GM11168 (cell line): ENCODE measurements at regions not wholly inside any gene's neighbourhood (a gene's known extent, or its start where the extent isn't known, plus 50 kb on each side); places are given as distances from the start of the nearest gene placed in this dataset.

ENCODE experiments used
- in situ Hi-C: fragments of 300-500 bp; cut with MboI; formaldehyde crosslinking; loops from one replicate; pipeline ENCODE4 v1.12.0; 2022; ENCODE audit warnings: low sequenced_read_pairs; ENCODE audit not compliant: unreplicated experiment

DNA sequence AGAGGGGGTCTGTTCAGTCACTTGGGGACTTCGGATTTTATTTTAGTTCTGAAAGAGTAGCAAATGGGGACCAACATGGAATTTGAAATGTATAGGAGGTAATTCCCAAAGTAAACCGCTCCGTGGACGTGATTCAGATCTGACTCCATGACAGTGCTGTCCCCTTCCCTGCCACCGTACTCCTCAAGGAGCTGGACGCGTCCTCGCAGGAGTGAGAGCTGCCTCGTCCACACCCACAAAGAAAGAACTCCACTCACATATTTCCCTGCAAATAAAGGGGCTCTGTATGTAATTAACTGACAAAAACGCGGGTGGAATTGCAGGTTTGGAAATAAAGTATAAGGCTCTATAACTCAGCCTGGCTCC lies 183.6 kb downstream of the ETS2 start:
- in situ Hi-C loops = no loop called here

DNA sequence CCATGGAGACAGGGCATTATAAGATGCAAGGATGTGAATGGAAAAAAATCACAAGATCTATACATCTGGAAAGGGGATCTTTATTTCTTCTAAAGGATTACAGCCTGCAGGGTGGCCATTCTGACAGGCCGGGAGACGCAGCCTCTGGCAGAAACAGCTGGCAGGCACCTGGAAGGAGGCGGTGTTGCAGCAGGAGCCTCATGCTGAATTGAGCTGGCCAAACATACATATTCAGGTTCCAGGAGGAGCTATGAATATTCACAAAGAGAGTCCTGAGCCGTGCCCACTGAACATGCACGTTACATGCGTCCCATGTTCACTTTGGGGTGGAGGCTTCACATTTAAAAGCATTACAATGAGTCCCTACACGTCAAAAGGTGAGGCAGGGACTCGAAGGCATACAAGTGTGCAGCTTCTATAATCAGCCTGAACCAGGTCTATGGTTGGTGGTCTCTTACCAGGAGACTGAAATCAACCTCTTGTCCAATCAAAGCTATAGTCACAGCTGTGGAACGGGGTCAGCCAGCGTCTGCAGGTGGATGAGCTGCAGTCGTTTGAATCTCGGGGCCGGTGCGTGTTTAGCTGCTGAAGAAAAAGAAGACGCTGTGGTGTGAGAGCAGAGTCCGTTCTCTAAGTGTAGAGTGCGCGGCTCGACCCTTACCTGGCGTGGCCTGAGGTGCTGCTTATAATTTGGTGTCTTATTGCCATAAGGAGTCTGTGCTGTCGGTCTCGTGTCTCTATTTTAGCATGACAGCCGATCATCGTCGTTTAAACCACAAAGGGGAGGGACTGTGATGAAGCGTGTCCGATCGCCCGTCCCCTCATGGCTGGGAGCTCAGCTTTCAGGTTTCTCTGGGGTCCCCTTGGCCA lies 183.0 kb downstream of the ETS2 start:
- in situ Hi-C loops = no loop called here

DNA sequence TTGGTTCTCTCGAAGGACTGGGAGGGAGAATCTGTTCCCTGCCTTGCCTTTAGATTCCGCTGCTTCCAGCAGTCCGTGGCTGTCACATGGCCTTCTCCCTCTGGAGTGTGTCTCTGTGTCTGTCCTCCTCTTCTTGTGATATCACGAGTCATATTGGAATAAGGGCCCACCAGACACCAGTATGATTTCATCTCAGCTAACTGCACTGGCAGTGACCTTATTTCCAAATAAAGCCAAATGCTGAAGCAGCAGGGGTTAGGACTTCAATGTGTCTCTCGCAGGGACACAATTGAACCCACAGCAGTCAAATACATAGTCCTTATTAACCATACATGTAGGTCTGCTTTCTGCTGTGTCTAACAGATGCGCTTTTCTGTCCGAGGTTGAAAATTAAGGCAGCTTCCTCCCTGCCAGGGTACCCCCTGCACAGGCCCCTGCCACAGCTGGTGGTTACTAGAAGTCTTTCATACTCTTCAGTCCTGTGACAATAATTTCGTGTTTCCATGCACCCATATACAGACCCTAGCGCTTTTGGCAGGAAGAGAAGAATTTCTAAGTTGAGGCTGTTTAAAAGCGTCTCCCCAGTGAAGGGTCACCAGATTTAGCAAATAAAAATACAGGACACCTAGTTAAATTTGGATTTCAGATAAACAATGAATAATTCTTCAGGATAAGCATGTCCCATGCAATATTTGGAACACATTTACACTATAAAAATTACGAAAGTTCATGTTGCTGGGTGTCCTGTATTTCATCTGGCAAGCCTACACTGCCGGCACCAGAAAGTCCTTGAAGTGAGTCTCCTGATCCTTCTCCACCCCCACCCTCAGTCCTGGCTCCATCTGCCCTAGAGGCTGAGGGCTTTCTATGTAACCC lies 182.1 kb downstream of the ETS2 start:
- in situ Hi-C loops = no loop called here

DNA sequence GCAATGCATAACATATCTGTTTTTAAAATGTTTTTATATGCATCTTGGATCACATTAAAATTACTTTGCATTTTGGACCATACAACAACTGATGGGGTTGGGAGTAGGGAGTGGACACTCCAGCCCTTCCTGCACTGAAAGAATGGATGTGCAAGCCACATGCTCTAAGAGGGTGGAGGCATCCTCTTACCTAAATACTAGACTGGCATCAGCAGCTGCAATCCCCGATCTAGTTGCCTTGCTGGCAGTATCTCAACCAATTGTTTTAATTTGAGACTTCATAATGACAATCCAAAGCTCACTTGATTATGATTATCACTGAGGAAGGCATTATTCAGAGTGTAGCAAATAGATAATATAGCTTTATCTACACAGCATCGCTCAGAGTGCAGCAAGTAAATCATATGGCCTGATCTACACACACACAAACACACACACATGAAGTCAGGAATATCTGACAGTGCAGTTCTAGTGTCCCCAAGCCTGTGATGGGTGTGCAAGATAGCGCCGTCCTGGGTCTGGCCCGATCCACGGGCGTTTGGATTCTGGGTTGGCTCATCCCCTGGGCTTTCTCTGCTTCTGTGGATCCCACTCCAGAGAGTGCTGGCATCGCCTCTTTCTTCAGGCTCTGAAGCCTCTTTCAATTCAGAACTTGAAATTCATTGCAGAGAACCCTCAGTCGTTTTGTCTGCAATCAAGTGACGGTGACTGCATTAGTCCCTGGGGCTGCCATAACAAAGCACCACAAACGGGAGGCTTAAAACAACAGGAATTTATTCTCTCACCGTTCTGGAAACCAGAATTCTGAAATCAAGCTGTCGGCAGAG lies 181.3 kb downstream of the ETS2 start:
- in situ Hi-C loops = no loop called here

DNA sequence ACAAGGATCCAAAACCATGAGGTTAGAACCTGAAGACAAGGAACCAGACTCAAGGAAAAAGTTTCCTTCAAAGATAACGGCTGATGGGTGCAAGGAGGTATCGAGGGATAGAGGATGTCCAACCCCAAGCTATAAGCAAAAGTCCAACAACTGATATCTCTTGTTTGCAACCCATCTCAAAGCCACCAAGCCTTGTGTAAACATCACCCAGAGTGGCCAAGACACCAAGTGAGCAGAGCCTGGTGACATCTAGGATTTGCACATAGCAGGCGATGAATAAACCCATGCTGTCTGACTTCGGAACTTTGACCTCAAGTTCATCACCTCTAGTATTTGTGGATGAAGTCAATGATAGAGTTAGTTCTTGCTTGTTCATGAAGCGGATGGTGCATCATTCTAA lies 180.7 kb downstream of the ETS2 start:
- in situ Hi-C loops = no loop called here

DNA sequence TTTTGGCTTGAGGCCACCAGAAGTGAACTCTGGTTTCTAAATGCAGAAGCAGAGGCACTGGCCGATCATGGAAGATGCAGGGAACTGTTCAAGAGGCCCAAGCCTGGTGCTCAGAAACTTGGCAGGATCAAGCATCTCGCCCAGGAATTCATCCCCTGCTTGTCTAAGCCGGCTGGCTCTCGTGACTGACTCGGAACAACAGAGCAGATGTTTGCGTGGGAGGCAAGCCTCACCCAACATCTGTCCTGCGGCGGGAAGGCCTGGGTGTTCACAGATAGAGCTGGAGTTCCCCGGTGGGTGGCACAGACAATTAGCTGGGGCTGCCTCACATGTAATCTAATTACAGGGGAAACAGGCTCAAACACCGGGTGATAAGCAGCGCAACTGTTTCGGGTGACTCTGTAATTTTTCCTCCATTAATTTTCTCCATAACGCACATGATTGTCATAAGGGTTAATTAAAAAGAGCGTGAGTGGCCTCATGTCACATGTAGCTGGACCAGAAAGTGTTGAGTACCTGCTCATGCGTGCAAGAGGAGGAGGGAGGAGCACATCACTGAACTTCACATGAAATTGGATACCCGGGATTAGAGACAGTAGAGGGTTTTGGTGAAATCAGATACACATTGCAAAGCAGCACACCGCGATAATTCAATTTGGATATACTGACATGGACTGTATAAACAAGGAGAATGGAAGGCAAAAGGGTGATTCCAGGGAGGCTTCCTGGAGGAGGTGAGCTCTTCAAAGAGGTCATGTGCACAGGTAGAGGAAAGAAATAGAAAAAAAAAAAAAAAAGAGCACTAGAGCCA lies 180.0 kb downstream of the ETS2 start:
- in situ Hi-C loops = no loop called here

DNA sequence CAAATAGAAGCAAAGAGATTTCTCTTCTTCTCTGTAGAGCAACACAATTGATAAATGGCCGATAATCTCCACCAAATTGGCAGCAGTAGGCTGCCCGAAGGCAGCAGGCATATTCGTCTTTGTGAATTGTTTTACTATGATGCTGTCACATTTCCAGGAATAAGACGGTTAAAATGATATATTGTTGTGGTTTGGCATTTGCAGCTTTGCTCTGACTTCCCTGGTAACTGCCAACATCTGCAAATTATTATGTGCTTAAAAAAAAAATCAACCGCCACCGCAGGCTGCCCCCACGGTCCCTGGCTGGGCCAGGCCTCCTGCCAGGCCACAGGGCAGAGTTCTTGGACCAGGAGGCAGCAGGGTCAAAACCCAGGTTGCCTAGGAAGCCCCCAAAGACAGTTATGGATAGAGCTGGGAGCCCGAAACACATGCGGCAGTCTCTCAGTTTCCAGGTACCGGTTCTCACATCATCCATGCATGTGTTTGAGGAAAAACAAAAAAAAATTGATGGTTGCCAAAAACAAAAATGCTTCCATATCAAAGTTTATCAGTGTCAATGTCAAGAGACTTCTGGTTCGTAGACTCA lies 179.3 kb downstream of the ETS2 start:
- in situ Hi-C loops = no loop called here

DNA sequence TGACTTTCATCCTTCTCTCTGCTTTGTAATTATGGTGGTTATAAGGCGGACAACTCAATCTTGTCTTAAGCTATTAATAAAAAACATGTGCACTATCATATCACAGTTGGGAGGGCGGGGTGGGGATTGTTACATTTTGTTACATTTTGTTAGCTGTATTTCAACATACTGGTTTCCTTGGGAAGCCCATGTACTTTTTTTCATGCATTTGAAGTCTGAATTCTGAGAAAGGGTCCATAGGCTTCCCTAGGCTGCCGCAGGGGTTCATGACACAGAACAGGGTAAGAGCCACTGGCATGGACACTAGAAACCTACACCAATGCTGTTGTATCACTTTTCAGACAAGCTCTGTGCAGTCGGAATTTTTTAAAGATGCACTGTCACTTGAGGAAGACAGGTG lies 178.8 kb downstream of the ETS2 start:
- in situ Hi-C loops = no loop called here

DNA sequence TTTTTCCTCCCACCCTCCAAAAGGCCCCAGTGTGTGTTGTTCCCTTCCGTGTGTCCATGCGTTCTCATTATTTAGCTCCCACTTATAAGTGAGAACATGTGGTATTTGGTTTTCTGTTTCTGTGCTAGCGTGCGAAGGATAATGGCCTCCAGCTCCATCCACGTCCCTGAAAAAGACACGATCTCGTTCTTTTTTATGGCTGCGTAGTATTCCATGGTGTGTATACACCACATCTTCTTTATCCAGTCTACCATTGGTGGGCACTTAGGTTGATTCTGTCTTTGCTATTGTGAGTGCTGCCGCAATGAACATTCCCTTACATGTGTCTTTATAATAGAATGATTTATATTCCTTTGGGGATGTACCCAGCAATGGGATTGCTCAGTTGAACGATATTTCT lies 177.8 kb downstream of the ETS2 start:
- in situ Hi-C loops = no loop called here

DNA sequence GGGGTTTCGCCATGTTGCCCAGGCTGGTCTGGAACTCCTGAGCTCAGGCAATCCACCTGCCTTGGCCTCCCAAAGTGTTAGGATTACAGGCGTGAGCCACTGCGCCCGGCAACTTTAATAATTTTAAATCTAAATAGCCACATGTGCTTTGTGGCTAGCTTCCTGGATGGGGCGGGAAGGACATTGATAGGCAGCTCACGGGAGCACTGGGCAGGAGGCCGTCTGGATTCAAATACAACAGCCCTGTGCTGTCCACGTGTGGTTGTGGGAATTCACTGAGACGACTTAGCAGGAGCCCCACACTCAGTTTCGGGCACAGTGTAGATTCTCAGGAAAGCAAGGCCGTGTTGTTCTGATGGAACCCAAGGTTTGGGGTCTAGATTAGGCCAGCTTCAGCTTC lies 177.1 kb downstream of the ETS2 start:
- in situ Hi-C loops = no loop called here

DNA sequence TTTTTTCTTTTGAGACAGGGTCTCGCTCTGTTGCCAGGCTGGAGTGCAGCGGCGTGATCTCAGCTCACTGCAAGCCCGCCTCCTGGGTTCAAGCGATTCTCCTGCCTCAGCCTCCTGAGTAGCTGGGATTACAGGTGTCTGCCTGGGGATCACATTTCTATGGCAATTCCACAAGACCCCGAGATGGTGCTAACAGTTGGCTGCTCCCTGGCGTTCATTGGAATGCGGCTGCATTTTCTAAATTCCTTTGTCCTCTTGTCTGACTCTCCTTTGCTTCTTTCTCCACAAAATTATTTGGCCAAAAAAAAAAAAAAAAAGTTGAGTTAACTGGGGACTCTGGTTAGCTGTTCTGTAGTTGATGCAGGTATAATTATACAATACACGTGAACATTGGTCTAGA lies 176.4 kb downstream of the ETS2 start:
- in situ Hi-C loops = no loop called here

DNA sequence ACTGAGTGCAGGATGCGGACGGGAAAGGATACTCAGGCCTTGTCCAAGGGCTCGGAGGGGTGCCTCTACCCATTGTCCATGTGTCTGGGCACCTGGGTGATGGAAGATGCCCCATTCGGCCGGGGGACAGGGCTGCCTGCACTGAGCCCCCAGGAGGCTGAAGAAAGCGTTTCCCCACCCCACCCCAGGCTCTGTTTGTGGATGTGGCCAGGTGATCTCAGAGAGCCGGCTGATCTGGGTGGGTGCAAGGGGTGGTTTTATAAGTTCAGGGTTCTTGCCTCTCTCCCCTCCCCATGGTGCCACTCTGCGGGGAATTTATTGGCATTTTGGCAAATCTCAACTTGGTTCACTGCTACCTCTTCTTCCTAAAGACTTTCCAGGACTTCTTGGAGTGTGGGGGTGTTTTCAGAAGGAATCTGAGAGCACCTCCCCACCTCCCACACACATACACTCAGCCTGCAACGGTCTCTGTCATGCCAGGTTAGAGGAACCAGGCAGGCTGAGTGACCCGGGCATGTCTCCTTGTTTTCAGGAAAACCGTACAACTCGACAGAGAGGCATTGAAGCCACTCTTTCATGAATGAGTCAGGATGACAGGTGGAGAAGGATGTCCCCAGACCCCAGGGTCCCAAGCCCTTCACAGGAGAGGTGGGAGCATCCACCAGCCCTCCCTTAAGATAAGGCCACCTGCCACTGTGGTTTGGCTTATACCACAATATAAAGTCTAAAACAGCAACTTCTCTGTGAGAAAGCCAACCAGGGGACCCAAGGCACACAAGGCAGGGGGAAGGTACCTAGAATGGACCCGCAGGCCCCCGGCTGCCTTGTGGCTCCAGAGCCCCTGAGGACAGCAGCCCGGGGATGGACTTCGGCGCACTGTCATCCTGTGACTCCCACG lies 174.9 kb downstream of the ETS2 start:
- in situ Hi-C loops = no loop called here

DNA sequence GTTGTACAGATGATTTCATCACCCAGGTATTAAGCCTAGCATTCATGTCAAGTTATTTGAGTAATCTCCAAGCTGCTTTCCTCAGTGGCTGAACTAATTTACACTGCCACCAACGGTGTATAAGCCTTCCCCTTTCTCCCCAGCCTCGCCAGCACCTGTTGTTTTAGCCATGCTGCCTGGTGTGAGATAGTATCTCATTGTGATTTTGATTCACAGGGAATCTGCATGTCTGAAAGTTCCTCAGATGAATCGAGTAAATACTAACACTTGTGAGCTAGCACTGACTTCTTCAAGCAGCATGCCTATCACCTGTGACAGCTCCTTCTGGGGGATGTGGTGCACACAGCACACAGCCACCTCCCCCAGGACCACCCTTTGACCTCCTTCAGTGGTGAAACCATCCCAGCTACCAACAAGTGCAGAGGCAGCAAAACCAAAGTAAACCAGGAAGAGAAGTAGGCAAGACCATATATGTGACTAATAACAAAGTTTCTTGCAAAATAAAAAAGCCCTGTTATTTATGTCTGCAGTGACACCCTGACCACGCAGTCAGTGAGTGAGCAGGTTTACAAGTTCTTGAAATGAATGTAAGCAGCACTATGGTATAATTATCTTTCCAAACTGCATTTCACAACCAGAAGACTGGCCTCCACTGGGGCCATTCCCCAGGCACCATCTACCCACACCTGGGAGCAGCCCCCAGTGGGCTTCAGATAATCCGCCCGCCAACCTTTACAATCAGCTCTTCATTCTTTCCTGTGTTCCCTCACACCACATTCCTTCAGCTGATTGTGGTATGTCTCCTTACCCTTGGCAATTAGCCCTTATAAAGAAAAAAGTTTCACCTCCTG lies 173.8 kb downstream of the ETS2 start:
- in situ Hi-C loops = no loop called here

DNA sequence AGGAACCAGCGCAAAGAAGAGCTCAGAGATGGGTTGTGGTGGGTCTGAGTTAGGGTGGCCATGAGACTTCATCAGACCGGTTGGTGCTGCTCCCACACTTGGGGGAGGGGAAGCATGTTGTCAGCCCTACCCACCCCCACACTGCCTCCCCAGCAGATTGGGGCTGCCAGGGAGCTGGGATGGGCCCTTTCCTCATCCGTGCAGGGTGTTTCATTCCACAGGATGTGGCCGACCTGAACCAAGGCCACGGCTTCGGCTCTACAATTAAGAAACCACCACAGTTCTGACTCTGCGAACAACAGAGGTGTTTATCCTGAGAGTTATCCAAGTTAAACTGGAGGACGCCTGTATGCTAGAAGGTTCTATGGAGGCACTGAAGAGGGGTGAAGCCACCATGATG lies 171.2 kb downstream of the ETS2 start:
- in situ Hi-C loops = no loop called here

DNA sequence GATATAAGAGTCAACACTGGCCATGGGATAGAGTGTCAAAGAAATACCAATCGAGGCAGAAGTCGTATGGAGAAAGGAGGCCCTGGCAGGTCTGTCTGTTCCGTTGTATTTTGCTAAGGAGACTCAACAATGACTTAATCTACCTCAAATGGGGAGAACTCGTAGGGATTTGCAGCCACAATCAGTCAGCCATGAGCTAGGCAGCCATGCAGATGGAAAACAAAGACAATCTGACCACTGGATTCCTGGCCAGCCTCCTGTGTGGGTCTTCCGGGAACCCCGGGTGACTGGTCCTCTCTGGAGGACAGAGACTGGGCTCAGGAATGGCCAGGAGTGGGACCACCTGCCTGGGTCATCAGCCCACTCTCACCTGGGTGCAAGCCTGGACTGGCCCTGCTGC lies 167.8 kb downstream of the ETS2 start:
- in situ Hi-C loops = no loop called here

DNA sequence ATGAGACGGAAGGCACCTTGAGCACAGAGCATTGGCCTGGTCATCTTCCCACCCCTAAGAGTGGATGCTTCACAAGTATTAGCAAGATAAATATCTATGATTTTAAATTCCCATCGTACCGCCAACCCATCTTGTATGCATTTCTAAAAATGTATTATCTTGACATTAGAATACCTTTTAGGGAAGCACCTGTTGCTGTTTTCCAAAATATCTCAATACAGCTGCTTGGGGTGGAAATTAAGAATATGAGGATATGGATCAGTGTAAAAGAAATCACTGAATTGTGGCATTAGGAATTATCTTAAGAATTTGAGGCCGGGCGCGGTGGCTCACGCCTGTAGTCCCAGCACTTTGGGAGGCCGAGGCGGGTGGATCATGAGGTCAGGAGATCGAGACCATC lies 166.3 kb downstream of the ETS2 start:
- in situ Hi-C loops = no loop called here

DNA sequence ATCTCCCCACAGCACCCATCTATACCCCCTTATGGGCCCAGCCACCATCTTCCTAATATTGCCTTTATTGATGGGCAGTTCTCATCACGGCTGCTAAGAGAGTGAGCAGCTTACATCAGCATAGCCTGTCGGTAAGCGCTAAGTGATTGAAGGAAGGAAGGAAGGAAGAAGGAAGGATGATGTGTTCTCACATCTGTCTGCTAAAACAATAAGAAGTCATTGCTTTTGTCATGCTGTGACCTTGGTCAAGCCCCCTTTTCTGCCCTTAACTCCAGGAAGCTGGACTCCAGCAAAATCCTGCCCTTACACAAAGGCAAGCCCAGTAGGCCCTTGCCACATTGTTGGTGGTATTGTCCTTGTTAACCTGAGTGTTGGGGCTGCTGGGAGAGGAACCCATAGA lies 165.0 kb downstream of the ETS2 start:
- in situ Hi-C loops = no loop called here
